Endothelial cell (in vitro differentiated cells): ENCODE measurements at regions not wholly inside any gene's neighbourhood (a gene's known extent, or its start where the extent isn't known, plus 50 kb on each side); places are given as distances from the start of the nearest gene placed in this dataset.
"Not testable (repeated sequence)": the region's sequence is repeated elsewhere in the genome, so short reads cannot be mapped to it uniquely, and the experiment has no call there.

Source experiments
- DNase-seq: peaks from one replicate; pipeline ENCODE4 v3.0.0; 2021; ENCODE audit warnings: low spot score
- H3K27ac Mint-ChIP-seq: one replicate; pipeline ENCODE4 v1.8.0; 2021; ENCODE audit warnings: mixed read lengths, inconsistent platforms; ENCODE audit not compliant: unreplicated experiment
- H3K27me3 Mint-ChIP-seq: one replicate; pipeline ENCODE4 v1.8.0; 2021; ENCODE audit warnings: mild to moderate bottlenecking, moderate library complexity, mixed read lengths, inconsistent platforms; ENCODE audit not compliant: unreplicated experiment
- H3K36me3 Mint-ChIP-seq: one replicate; pipeline ENCODE4 v1.8.0; 2021; ENCODE audit warnings: mild to moderate bottlenecking, low read depth, mixed read lengths, inconsistent platforms; ENCODE audit not compliant: unreplicated experiment
- H3K4me1 Mint-ChIP-seq: one replicate; pipeline ENCODE4 v1.8.0; 2021; ENCODE audit warnings: mild to moderate bottlenecking, mixed read lengths, inconsistent platforms; ENCODE audit not compliant: unreplicated experiment
- H3K4me3 Mint-ChIP-seq: one replicate; pipeline ENCODE4 v1.8.0; 2021; ENCODE audit warnings: mild to moderate bottlenecking, mixed read lengths, inconsistent platforms; ENCODE audit not compliant: unreplicated experiment
- H3K9me3 Mint-ChIP-seq: one replicate; pipeline ENCODE4 v1.8.0; 2021; ENCODE audit warnings: mixed read lengths, inconsistent platforms; ENCODE audit not compliant: unreplicated experiment
- CTCF ChIP-seq: fragments of 200-600 bp; sonication (generic); IDR thresholded peaks from one replicate; pipeline ENCODE4 v1.5.0; 2021; ENCODE audit warnings: antibody characterized with exemption; ENCODE audit not compliant: unreplicated experiment

GRCh38 chr9:88258601-88259000, 120.3 kb upstream of the SPATA31C2 start:
- peaks cover 6% of the 10 kb centered on the region for H3K27me3 Mint-ChIP-seq
- H3K4me3 Mint-ChIP-seq: no peak overlapping the region
- H3K27ac Mint-ChIP-seq: peak overlapping the region; percentile 97
- no peaks in the 10 kb centered on the region for H3K9me3 Mint-ChIP-seq
- no peak for TF ChIP-seq CTCF
- peaks cover 5% of the 10 kb centered on the region for H3K36me3 Mint-ChIP-seq
- DNase-seq: no peak
- H3K4me1 Mint-ChIP-seq: peaks cover 51% of the 10 kb centered on the region

- H3K27me3 Mint-ChIP-seq: peaks cover 6% of the 10 kb centered on the region
- DNase-seq: peak; percentile 53
Measured at GRCh38 chr9:88258024-88258423, 119.7 kb upstream of the SPATA31C2 start.

GRCh38 chr9:88256216-88256615, 117.9 kb upstream of the SPATA31C2 start:
- H3K4me1 Mint-ChIP-seq: peaks cover 39% of the 10 kb centered on the region
- H3K9me3 Mint-ChIP-seq: peaks cover 7% of the 10 kb centered on the region
- DNase-seq: no peak
- peaks cover 3% of the 10 kb centered on the region for H3K27me3 Mint-ChIP-seq
- no peak overlapping the region for H3K27ac Mint-ChIP-seq
- H3K4me3 Mint-ChIP-seq: no peak overlapping the region
- peaks cover 10% of the 10 kb centered on the region for H3K36me3 Mint-ChIP-seq
- TF ChIP-seq CTCF: no peak

More at GRCh38 chr9:88258024-88258423, 119.7 kb upstream of the SPATA31C2 start:
- H3K4me3 Mint-ChIP-seq: peak overlapping the region; percentile 85
- no peaks in the 10 kb centered on the region for H3K9me3 Mint-ChIP-seq
- H3K36me3 Mint-ChIP-seq: peaks cover 5% of the 10 kb centered on the region
- peaks cover 45% of the 10 kb centered on the region for H3K4me1 Mint-ChIP-seq
- TF ChIP-seq CTCF: no peak
- H3K27ac Mint-ChIP-seq: peak overlapping the region; percentile 97

- not testable (repeated sequence) for DNase-seq, H3K27ac Mint-ChIP-seq
- H3K9me3 Mint-ChIP-seq: peaks cover 12% of the 10 kb centered on the region
Measured at GRCh38 chr9:88255806-88256205, 117.5 kb upstream of the SPATA31C2 start.

GRCh38 chr9:88251903-88252302, 113.6 kb upstream of the SPATA31C2 start:
- Mint-ChIP-seq H3K4me1 (peaks cover 9% of the 10 kb centered on the region), H3K27ac (no peak overlapping the region), H3K4me3 (no peak overlapping the region), H3K36me3 (peaks cover 23% of the 10 kb centered on the region), H3K27me3 (peaks cover 4% of the 10 kb centered on the region), H3K9me3 (peaks cover 20% of the 10 kb centered on the region)
- DNase-seq: no peak
- TF ChIP-seq CTCF: no peak

More at GRCh38 chr9:88255806-88256205, 117.5 kb upstream of the SPATA31C2 start:
- not testable (repeated sequence) for H3K4me3 Mint-ChIP-seq, H3K27me3 Mint-ChIP-seq
- H3K4me1 Mint-ChIP-seq: peaks cover 37% of the 10 kb centered on the region
- peaks cover 15% of the 10 kb centered on the region for H3K36me3 Mint-ChIP-seq

- Mint-ChIP-seq H3K27ac (no peak overlapping the region), H3K4me3 (no peak overlapping the region), H3K27me3 (no peaks in the 10 kb centered on the region), H3K36me3 (no peaks in the 10 kb centered on the region), H3K9me3 (no peaks in the 10 kb centered on the region), H3K4me1 (no peaks in the 10 kb centered on the region)
- DNase-seq: no peak
- no peak for TF ChIP-seq CTCF
Measured at GRCh38 chr9:88243736-88244135, 105.5 kb upstream of the SPATA31C2 start.
